ENCODE measurements at regions not wholly inside any gene's neighbourhood (a gene's known extent, or its start where the extent isn't known, plus 50 kb on each side); places are given as distances from the start of the nearest gene placed in this dataset.
"Not testable (repeated sequence)": the region's sequence is repeated elsewhere in the genome, so short reads cannot be mapped to it uniquely, and the experiment has no call there.

- intact Hi-C loops (cut with micrococcal nuclease): no loop called here
- H3K27ac ChIP-seq (replicated peaks): no peak overlapping the region
- H3K36me3 ChIP-seq: no peaks in the 10 kb centered on the region
- no peak overlapping the region for H3K4me3 ChIP-seq
- peaks cover 10% of the 10 kb centered on the region for H3K27me3 ChIP-seq (ENCODE audit: low read depth)
- TF ChIP-seq CTCF (IDR thresholded peaks at IDR 0.05; ENCODE audit: borderline replicate concordance): no peak
- H3K9me3 ChIP-seq (replicated peaks): no peaks in the 10 kb centered on the region
- peaks cover 18% of the 10 kb centered on the region for H3K4me1 ChIP-seq
- no peak for DNase-seq
Observed at GRCh38 chr7:69426705-69427104, 171.6 kb upstream of the AUTS2 start.

DNA sequence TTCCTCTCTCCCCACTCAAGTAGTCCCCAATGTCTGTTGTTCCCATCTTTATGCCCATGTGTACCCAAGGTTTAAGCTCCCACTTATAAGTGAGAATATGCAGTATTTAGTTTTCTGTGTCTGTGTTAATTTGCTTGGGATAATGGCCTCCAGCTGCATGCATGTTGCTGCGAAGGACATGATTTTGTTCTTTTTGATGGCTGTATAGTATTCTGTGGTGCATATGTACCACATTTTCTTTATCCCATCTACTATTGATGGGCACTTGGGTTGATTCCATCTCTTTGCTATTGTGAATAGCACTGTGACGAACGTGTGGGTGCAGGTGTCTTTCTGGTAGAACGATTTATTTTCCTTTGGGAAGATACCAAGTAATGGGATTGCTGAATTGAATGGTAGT, 170.2 kb upstream of the AUTS2 start:
- H3K27me3 ChIP-seq (ENCODE audit: low read depth): peaks cover 10% of the 10 kb centered on the region
- DNase-seq: no peak
- intact Hi-C loops (cut with micrococcal nuclease): no loop called here

DNA sequence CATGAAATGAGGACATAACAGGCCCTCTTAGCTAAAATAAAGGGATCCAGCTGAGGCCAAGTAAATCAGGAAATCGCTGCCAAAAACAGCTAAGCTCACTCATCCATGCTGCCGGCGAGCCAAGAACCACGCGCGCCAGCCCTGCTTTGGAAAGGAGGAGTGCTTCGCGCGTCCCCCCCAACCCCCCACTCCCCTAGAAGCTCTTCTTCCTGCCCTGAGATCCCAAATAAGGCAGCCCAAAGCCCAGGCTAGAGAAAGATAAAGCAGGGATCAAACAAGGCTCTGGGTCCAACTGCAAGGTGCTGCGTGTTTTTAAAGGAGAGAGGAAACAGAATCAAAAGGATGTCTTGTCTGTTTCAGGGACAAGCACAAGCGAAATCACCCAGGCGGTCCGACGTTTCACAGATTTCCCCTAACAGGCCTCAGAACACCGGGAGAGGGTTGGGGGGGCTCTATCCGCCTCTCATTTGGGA, 168.3 kb upstream of the AUTS2 start:
- no peaks in the 10 kb centered on the region for H3K9me3 ChIP-seq (replicated peaks)
- no peaks in the 10 kb centered on the region for H3K36me3 ChIP-seq
- H3K27ac ChIP-seq (replicated peaks): peak overlapping the region; percentile 54
- H3K27me3 ChIP-seq (ENCODE audit: low read depth): peaks cover 10% of the 10 kb centered on the region
- intact Hi-C loops (cut with micrococcal nuclease): no loop called here
- TF ChIP-seq CTCF (IDR thresholded peaks at IDR 0.05; ENCODE audit: borderline replicate concordance): no peak
- H3K4me3 ChIP-seq: peak overlapping the region; percentile 40
- peak; percentile 68 for DNase-seq
- H3K4me1 ChIP-seq: peaks cover 18% of the 10 kb centered on the region

More for the DNA sequence above, 170.2 kb upstream of the AUTS2 start:
- H3K4me3 ChIP-seq: no peak overlapping the region
- no peak overlapping the region for H3K27ac ChIP-seq (replicated peaks)
- no peaks in the 10 kb centered on the region for H3K9me3 ChIP-seq (replicated peaks)
- peaks cover 18% of the 10 kb centered on the region for H3K4me1 ChIP-seq
- no peaks in the 10 kb centered on the region for H3K36me3 ChIP-seq
- TF ChIP-seq CTCF (IDR thresholded peaks at IDR 0.05; ENCODE audit: borderline replicate concordance): no peak

DNA sequence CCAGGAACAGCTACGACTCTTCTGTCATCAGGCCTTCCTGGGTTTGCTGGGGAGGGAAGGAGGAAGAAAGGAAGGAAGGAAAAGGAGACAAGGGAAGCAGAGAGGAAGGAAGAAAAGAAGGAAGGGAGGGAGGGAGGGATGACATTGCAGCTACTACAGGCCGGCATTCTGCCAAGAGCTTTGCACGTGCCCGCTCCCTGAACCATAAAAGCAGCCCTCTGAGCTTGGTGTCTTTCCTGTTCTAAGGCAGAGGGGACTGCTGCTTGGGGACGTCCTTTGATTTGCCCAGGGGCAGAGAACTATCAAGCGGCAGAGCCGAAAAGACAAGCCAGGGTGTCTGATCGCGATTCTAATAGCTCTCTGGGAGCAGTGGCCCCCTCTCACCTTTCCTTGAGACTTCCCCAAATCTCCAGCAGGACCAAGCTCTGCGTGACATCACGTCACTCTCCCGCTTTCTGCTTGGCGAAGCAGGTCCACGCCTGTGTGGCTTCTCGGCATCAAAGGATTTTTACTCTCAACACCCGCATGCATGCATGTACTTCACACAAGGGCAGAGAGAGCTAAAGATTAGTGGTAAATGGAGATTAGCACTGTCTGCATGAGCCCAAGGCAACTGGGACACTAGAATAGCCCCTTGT, 167.8 kb upstream of the AUTS2 start:
- Histone ChIP-seq H3K4me1 (peaks cover 18% of the 10 kb centered on the region), H3K27me3 (ENCODE audit: low read depth) (peaks cover 10% of the 10 kb centered on the region), H3K4me3 (peak overlapping the region; percentile 40), H3K27ac (replicated peaks) (peak overlapping the region; percentile 54), H3K36me3 (no peaks in the 10 kb centered on the region), H3K9me3 (replicated peaks) (no peaks in the 10 kb centered on the region)
- DNase-seq: peak; percentile 33
- intact Hi-C loops (cut with micrococcal nuclease): no loop called here
- TF ChIP-seq CTCF (IDR thresholded peaks at IDR 0.05; ENCODE audit: borderline replicate concordance): no peak

DNA sequence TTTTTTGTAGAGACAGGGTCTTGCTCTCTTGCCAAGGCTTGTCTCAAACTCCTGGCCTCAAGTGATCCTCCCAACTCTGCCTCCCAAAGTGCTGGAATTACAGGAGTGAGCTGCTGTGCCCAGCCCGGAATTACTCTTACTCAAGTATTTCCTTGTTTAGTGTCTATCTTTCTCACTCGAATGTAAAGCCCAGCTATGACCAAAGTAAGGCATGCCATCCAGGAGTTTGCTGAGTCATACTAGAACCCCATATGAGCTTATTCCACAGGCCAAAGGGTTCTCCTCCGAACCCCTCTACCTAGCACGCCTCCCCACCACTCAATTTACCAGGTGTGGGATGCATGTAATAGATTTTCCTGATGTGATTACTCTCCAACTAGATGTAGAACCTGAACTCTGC, 166.6 kb upstream of the AUTS2 start:
- Histone ChIP-seq H3K4me1 (peaks cover 18% of the 10 kb centered on the region), H3K36me3 (no peaks in the 10 kb centered on the region), H3K4me3 (no peak overlapping the region), H3K27me3 (ENCODE audit: low read depth) (peaks cover 10% of the 10 kb centered on the region), H3K27ac (replicated peaks) (no peak overlapping the region), H3K9me3 (replicated peaks) (no peaks in the 10 kb centered on the region)
- no peak for DNase-seq
- no peak for TF ChIP-seq CTCF (IDR thresholded peaks at IDR 0.05; ENCODE audit: borderline replicate concordance)
- intact Hi-C loops (cut with micrococcal nuclease): no loop called here

- H3K27ac ChIP-seq (replicated peaks); DNase-seq; intact Hi-C loops (cut with micrococcal nuclease); H3K9me3 ChIP-seq (replicated peaks); H3K4me3 ChIP-seq; H3K27me3 ChIP-seq (ENCODE audit: low read depth); H3K36me3 ChIP-seq: not testable (repeated sequence)
- peaks cover 18% of the 10 kb centered on the region for H3K4me1 ChIP-seq
Observed at GRCh38 chr7:69432276-69432675, 166.0 kb upstream of the AUTS2 start.
